HEK293 (cell line): ENCODE measurements at regions not wholly inside any gene's neighbourhood (a gene's known extent, or its start where the extent isn't known, plus 50 kb on each side); places are given as distances from the start of the nearest gene placed in this dataset.

Experiments used
- CTCF ChIA-PET: fragments of 350-600 bp; formaldehyde crosslinking; extraction: SDS; loops from one replicate; lab custom pipeline; 2021; ENCODE audit warnings: antibody characterized with exemption; lab: Yijun Ruan, JAX
- POLR2A ChIA-PET: fragments of 300-600 bp; formaldehyde crosslinking; extraction: SDS; loops from one replicate; lab custom pipeline; 2020; ENCODE audit warnings: antibody characterized with exemption, inconsistent platforms; lab: Yijun Ruan, JAX
- H3K27ac ChIP-seq: fragments of 200-500 bp; sonication (Bioruptor generic); 2 replicates; pipeline ENCODE4 v1.5.1; 2014; ENCODE audit warnings: low read depth, low read length, control low read depth, inconsistent platforms; ENCODE audit errors: extremely low read depth
- H3K36me3 ChIP-seq, 2 experiments: fragments of 200-500 bp in 1 of 2; sonication (Bioruptor generic) in 1 of 2; 1 replicate in 1 of 2; 2 replicates in 1 of 2; pipeline ENCODE4 v1.5.1; 2014 to 2017; ENCODE audit warnings: inconsistent platforms in 2 of 2, low read length in 2 of 2; ENCODE audit not compliant: control insufficient read depth in 2 of 2, insufficient read depth in 1 of 2
- H3K4me1 ChIP-seq: fragments of 200-500 bp; sonication (Bioruptor generic); 2 replicates; pipeline ENCODE4 v1.5.1; 2014; ENCODE audit warnings: mild to moderate bottlenecking, low read length, inconsistent platforms; ENCODE audit not compliant: control insufficient read depth, insufficient read depth
- H3K4me3 ChIP-seq: 2 replicates; pipeline ENCODE4 v1.5.1; 2011; ENCODE audit warnings: low read depth, mild to moderate bottlenecking, control low read depth, low read length, moderate library complexity
- H3K9me3 ChIP-seq: fragments of 200-500 bp; sonication (Bioruptor generic); 2 replicates; pipeline ENCODE4 v1.5.1; 2014; ENCODE audit warnings: low read depth, low read length, inconsistent platforms; ENCODE audit not compliant: control insufficient read depth, insufficient read depth
- BCL11B ChIP-seq: fragments of 450-650 bp; formaldehyde crosslinking; IDR thresholded peaks from 2 replicates; pipeline ENCODE4 v1.5.1; 2016; ENCODE audit warnings: low read depth, missing biosample characterization, missing genetic modification characterization
- INSM2 ChIP-seq: fragments of 450-650 bp; formaldehyde crosslinking; IDR thresholded peaks from 2 replicates; pipeline ENCODE4 v1.5.1; 2016; ENCODE audit warnings: missing biosample characterization, missing genetic modification characterization
- KLF9 ChIP-seq: fragments of 450-650 bp; formaldehyde crosslinking; IDR thresholded peaks from 2 replicates; pipeline ENCODE4 v1.5.1; 2016; ENCODE audit warnings: missing biosample characterization, missing genetic modification characterization, low read depth
- PBX3 ChIP-seq: sonication (generic); formaldehyde crosslinking; IDR thresholded peaks from 2 replicates; pipeline ENCODE4 v1.8.1; 2022; ENCODE audit warnings: mild to moderate bottlenecking, moderate library complexity, missing genetic modification reagents
- PRDM2 ChIP-seq: fragments of 450-650 bp; formaldehyde crosslinking; IDR thresholded peaks from 2 replicates; pipeline ENCODE4 v1.5.1; 2016; ENCODE audit warnings: missing biosample characterization, missing genetic modification characterization, borderline replicate concordance
- YY2 ChIP-seq: fragments of 450-650 bp; formaldehyde crosslinking; IDR thresholded peaks from 2 replicates; pipeline ENCODE4 v1.5.1; 2016; ENCODE audit warnings: missing biosample characterization, missing genetic modification characterization
- ZBTB10 ChIP-seq: fragments of 450-650 bp; formaldehyde crosslinking; IDR thresholded peaks from 2 replicates; pipeline ENCODE4 v1.5.1; 2016; ENCODE audit warnings: missing biosample characterization, missing genetic modification characterization
- ZBTB8A ChIP-seq: fragments of 450-650 bp; formaldehyde crosslinking; IDR thresholded peaks from 2 replicates; pipeline ENCODE4 v1.5.1; 2016; ENCODE audit warnings: missing biosample characterization, missing genetic modification characterization
- ZNF221 ChIP-seq: fragments of 450-650 bp; formaldehyde crosslinking; IDR thresholded peaks from 2 replicates; pipeline ENCODE4 v1.5.1; 2017; ENCODE audit warnings: missing biosample characterization, missing genetic modification characterization, borderline replicate concordance
- ZNF391 ChIP-seq: fragments of 450-650 bp; formaldehyde crosslinking; IDR thresholded peaks from 2 replicates; pipeline ENCODE4 v1.5.1; 2016; ENCODE audit warnings: low read depth, missing biosample characterization, missing genetic modification characterization, borderline replicate concordance
- ZNF404 ChIP-seq: fragments of 450-650 bp; formaldehyde crosslinking; IDR thresholded peaks from 2 replicates; pipeline ENCODE4 v1.5.1; 2017; ENCODE audit warnings: missing biosample characterization, missing genetic modification characterization
- ZNF416 ChIP-seq: fragments of 450-650 bp; formaldehyde crosslinking; IDR thresholded peaks from 2 replicates; pipeline ENCODE4 v1.5.1; 2016; ENCODE audit warnings: missing biosample characterization, missing genetic modification characterization
- ZNF48 ChIP-seq: fragments of 450-650 bp; formaldehyde crosslinking; IDR thresholded peaks from 2 replicates; pipeline ENCODE4 v1.5.1; 2016; ENCODE audit warnings: missing biosample characterization, missing genetic modification characterization
- ZNF548 ChIP-seq: fragments of 450-650 bp; formaldehyde crosslinking; IDR thresholded peaks from 2 replicates; pipeline ENCODE4 v1.5.1; 2016; ENCODE audit warnings: missing biosample characterization, missing genetic modification characterization
- ZNF561 ChIP-seq: fragments of 450-650 bp; IDR thresholded peaks from 2 replicates; pipeline ENCODE4 v1.5.1; 2018; ENCODE audit warnings: missing biosample characterization, missing genetic modification characterization, borderline replicate concordance

GRCh38 chr3:99128725-99129505 lies 227.4 kb upstream of the DCBLD2 start (continued):
- TF ChIP-seq INSM2 (tag by site-specific recombination) (no peak), BCL11B (no peak), PRDM2 (tag by site-specific recombination) (no peak), ZBTB10 (tag by site-specific recombination) (no peak), ZBTB8A (tag by site-specific recombination) (no peak)
- TF ChIP-seq, all 188 proteins: peak for 0

- Histone ChIP-seq H3K4me3 (no peak overlapping the region), H3K9me3 (no peaks in the 10 kb centered on the region), H3K4me1 (no peaks in the 10 kb centered on the region), H3K36me3 (no peaks in the 10 kb centered on the region), H3K27ac (no peak overlapping the region)
- TF ChIP-seq ZBTB8A (tag by site-specific recombination) = no peak
- TF ChIP-seq KLF9 (tag by site-specific recombination) = no peak
- no peak for TF ChIP-seq ZNF221 (tag by site-specific recombination)
- no peak for TF ChIP-seq ZNF561
- TF ChIP-seq PBX3 (CRISPR knock-in tag) = no peak
- no peak for TF ChIP-seq ZNF391 (tag by site-specific recombination)
- TF ChIP-seq ZNF548 = no peak
- no peak for TF ChIP-seq ZNF416 (tag by site-specific recombination)
- no peak for TF ChIP-seq ZNF404
- TF ChIP-seq ZNF48 (tag by site-specific recombination) = no peak
- TF ChIP-seq YY2 (tag by site-specific recombination) = no peak
- ChIA-PET CTCF (no interaction called here), POLR2A (no interaction called here)
Measured at GRCh38 chr3:99128235-99128634, 226.7 kb upstream of the DCBLD2 start.
